Neuronal stem cell (in vitro differentiated cells): ENCODE measurements at regions not wholly inside any gene's neighbourhood (a gene's known extent, or its start where the extent isn't known, plus 50 kb on each side); places are given as distances from the start of the nearest gene placed in this dataset.
A peak's percentile ranks its signal among the peaks of the same experiment; 100 is the strongest.

Experiments
- DNase-seq: peaks from one replicate; pipeline ENCODE4 v3.0.0-alpha.2; 2013; ENCODE audit warnings: low spot score
- H2AFZ ChIP-seq: one replicate; pipeline ENCODE4 v1.6.1; 2013; ENCODE audit warnings: mild to moderate bottlenecking, low read length, inconsistent platforms
- H2AK5ac ChIP-seq: 2 replicates; pipeline ENCODE4 v1.6.1; 2013; ENCODE audit warnings: low read depth, mild to moderate bottlenecking, inconsistent platforms, low read length, moderate library complexity, mixed read lengths
- H2BK120ac ChIP-seq: 2 replicates; pipeline ENCODE4 v1.6.1; 2013; ENCODE audit warnings: low read depth, mild to moderate bottlenecking, inconsistent platforms, low read length, moderate library complexity, mixed read lengths
- H2BK12ac ChIP-seq: one replicate; pipeline ENCODE4 v1.6.1; 2013; ENCODE audit warnings: low read length, inconsistent platforms
- H2BK15ac ChIP-seq: 2 replicates; pipeline ENCODE4 v1.6.1; 2013; ENCODE audit warnings: mild to moderate bottlenecking, low read length, inconsistent platforms, mixed read lengths
- H2BK5ac ChIP-seq: one replicate; pipeline ENCODE4 v1.6.1; 2013; ENCODE audit warnings: inconsistent platforms, mild to moderate bottlenecking, low read length, moderate library complexity
- H3K14ac ChIP-seq: one replicate; pipeline ENCODE4 v1.6.1; 2013; ENCODE audit warnings: low read length, inconsistent platforms
- H3K18ac ChIP-seq: 2 replicates; pipeline ENCODE4 v1.6.1; 2013; ENCODE audit warnings: low read length, inconsistent platforms
- H3K23ac ChIP-seq: 2 replicates; pipeline ENCODE4 v1.6.1; 2013; ENCODE audit warnings: low read depth, mild to moderate bottlenecking, mixed read lengths, low read length, inconsistent platforms; ENCODE audit not compliant: poor library complexity
- H3K27ac ChIP-seq: replicated peaks from 3 replicates; pipeline ENCODE4 v1.5.1; 2013; ENCODE audit warnings: low read length, inconsistent platforms
- H3K27me3 ChIP-seq, 3 experiments: 2 replicates each; pipeline ENCODE4 v1.6.1; 2013; ENCODE audit warnings: low read length in 3 of 3, mild to moderate bottlenecking in 2 of 3, inconsistent platforms in 1 of 3, low read depth in 1 of 3, mixed read lengths in 1 of 3, moderate library complexity in 1 of 3; ENCODE audit not compliant: control insufficient read depth in 3 of 3, insufficient read depth in 3 of 3
- H3K36me3 ChIP-seq, 2 donors: replicated peaks in 1 of 2; 2 replicates each; pipeline ENCODE4 v1.6.1; 2013; ENCODE audit warnings: low read length in 2 of 2; ENCODE audit not compliant: control insufficient read depth in 2 of 2, insufficient read depth in 2 of 2
- H3K4ac ChIP-seq: 2 replicates; pipeline ENCODE4 v1.6.1; 2013; ENCODE audit warnings: inconsistent platforms, mild to moderate bottlenecking, low read length, moderate library complexity
- H3K4me1 ChIP-seq, 2 donors: 1 replicate in 1 of 2; 2 replicates in 1 of 2; pipeline ENCODE4 v1.6.1; 2013; ENCODE audit warnings: low read length in 2 of 2, low read depth in 1 of 2; ENCODE audit not compliant: control insufficient read depth in 2 of 2, insufficient read depth in 1 of 2
- H3K4me2 ChIP-seq: one replicate; pipeline ENCODE4 v1.6.1; 2013; ENCODE audit warnings: mild to moderate bottlenecking, low read length, inconsistent platforms; ENCODE audit not compliant: insufficient read depth, poor library complexity, severe bottlenecking
- H3K4me3 ChIP-seq, 2 donors: 2 replicates each; pipeline ENCODE4 v1.5.1; 2013; ENCODE audit warnings: low read length in 2 of 2, mild to moderate bottlenecking in 2 of 2, inconsistent platforms in 1 of 2, moderate library complexity in 1 of 2
- H3K79me1 ChIP-seq: one replicate; pipeline ENCODE4 v1.6.1; 2013; ENCODE audit warnings: low read depth, mild to moderate bottlenecking, inconsistent platforms, low read length, moderate library complexity
- H3K9ac ChIP-seq: one replicate; pipeline ENCODE4 v1.6.1; 2013; ENCODE audit warnings: mild to moderate bottlenecking, low read depth, low read length, inconsistent platforms; ENCODE audit not compliant: poor library complexity
- H3K9me3 ChIP-seq, 2 donors: replicated peaks in 1 of 2; 2 replicates each; pipeline versions ENCODE3 to v1.6.1; 2013; ENCODE audit warnings: low read length in 2 of 2, mild to moderate bottlenecking in 2 of 2, inconsistent platforms in 1 of 2, low read depth in 1 of 2, mixed read lengths in 1 of 2, moderate library complexity in 1 of 2; ENCODE audit not compliant: control insufficient read depth in 2 of 2, insufficient read depth in 1 of 2
- H4K8ac ChIP-seq: one replicate; pipeline ENCODE4 v1.6.1; 2013; ENCODE audit warnings: low read depth, mild to moderate bottlenecking, inconsistent platforms, low read length, moderate library complexity
- H4K91ac ChIP-seq: one replicate; pipeline ENCODE4 v1.6.1; 2013; ENCODE audit warnings: low read length, low read depth, mild to moderate bottlenecking, inconsistent platforms; ENCODE audit not compliant: poor library complexity
- WGBS, 2 donors: extraction: QIAGEN DNeasy Blood & Tissue Kit; methylation state at CpG; one replicate each; pipeline ENCODE4 v1.1.7; 2013; ENCODE audit warnings: missing lambda C conversion rate in 2 of 2, mixed read lengths in 1 of 2; ENCODE audit not compliant: insufficient read length in 2 of 2, insufficient replicate concordance in 1 of 2; ENCODE audit errors: extremely low coverage in 2 of 2; 5-methylcytosine and 5-hydroxymethylcytosine counted together

GRCh38 chr16:85232369-85233142 lies 120.3 kb upstream of the CIBAR2 start:
- peak overlapping the region; percentile 7 for H2BK5ac ChIP-seq
- no peak overlapping the region for H3K4ac ChIP-seq
- H3K4me1 ChIP-seq, result peaks cover 24 to 31% of the 10 kb centered on the region in 2 donors
- H3K4me2 ChIP-seq, result no peak overlapping the region
- WGBS, 2 donors, result no CpG with 5 or more reads among the region's 13 CpGs
- H3K18ac ChIP-seq, result peak overlapping the region; percentile 76
- H3K9me3 ChIP-seq, result no peaks in the 10 kb centered on the region
- no peak overlapping the region for H3K27ac ChIP-seq
- no peak overlapping the region for H2BK12ac ChIP-seq
- H4K8ac ChIP-seq, result no peak overlapping the region
- H3K23ac ChIP-seq, result no peak overlapping the region
- H2BK120ac ChIP-seq, result no peak overlapping the region
- no peak for DNase-seq
- H3K14ac ChIP-seq, result no peak overlapping the region
- peaks cover 2% of the 10 kb centered on the region for H3K79me1 ChIP-seq
- no peak overlapping the region for H4K91ac ChIP-seq
- H3K4me3 ChIP-seq, result no peak overlapping the region
- no peaks in the 10 kb centered on the region for H3K36me3 ChIP-seq
- peak overlapping the region; percentile 35 for H2BK15ac ChIP-seq
- H2AK5ac ChIP-seq, result peak overlapping the region; percentile 64
- no peak overlapping the region for H2AFZ ChIP-seq
- H3K9ac ChIP-seq, result no peak overlapping the region
- H3K27me3 ChIP-seq, result peaks cover 0 to 11% (median 0%) of the 10 kb centered on the region in 3 experiments

- Histone ChIP-seq H3K27ac (no peak overlapping the region), H2BK5ac (peak overlapping the region; percentile 63), H3K14ac (no peak overlapping the region), H3K36me3 (no peaks in the 10 kb centered on the region), H3K4me2 (no peak overlapping the region), H3K9ac (no peak overlapping the region), H3K4me3 (no peak overlapping the region), H4K8ac (no peak overlapping the region), H3K23ac (no peak overlapping the region), H2BK15ac (no peak overlapping the region), H2AK5ac (peak overlapping the region; percentile 64), H2AFZ (no peak overlapping the region), H3K9me3 (no peaks in the 10 kb centered on the region), H2BK12ac (peak overlapping the region; percentile 48), H3K4ac (no peak overlapping the region), H4K91ac (no peak overlapping the region), H3K79me1 (peaks cover 2% of the 10 kb centered on the region), H3K18ac (peak overlapping the region; percentile 46), H3K27me3 (peaks cover 0 to 11% (median 0%) of the 10 kb centered on the region in 3 experiments), H2BK120ac (no peak overlapping the region), H3K4me1 (peaks cover 25 to 29% of the 10 kb centered on the region in 2 donors)
- no peak for DNase-seq
- no CpG with 5 or more reads among the region's 6 CpGs for WGBS, 2 donors
Observed at GRCh38 chr16:85233516-85233915, 121.2 kb upstream of the CIBAR2 start.

GRCh38 chr16:85234310-85235204 lies 122.3 kb upstream of the CIBAR2 start:
- WGBS, 2 donors, result no CpG with 5 or more reads among the region's 36 CpGs
- Histone ChIP-seq H2BK120ac (no peak overlapping the region), H3K27ac (peak overlapping the region; percentile 87), H3K4me2 (peak overlapping the region; percentile 98), H3K14ac (no peak overlapping the region), H4K8ac (no peak overlapping the region), H3K36me3 (no peaks in the 10 kb centered on the region), H3K4me1 (peaks cover 26 to 28% of the 10 kb centered on the region in 2 donors), H3K27me3 (peaks cover 0 to 11% (median 0%) of the 10 kb centered on the region in 3 experiments), H3K9me3 (no peaks in the 10 kb centered on the region), H2AFZ (peak overlapping the region; percentile 77), H3K23ac (peak overlapping the region; percentile 56), H2BK15ac (peak overlapping the region; percentile 90), H4K91ac (no peak overlapping the region), H3K4ac (peak overlapping the region; percentile 40), H2BK5ac (no peak overlapping the region), H3K4me3 (peak overlapping the region in 1 of 2 donors; percentile 39), H2AK5ac (peak overlapping the region; percentile 89), H3K18ac (peak overlapping the region; percentile 97), H3K9ac (no peak overlapping the region), H2BK12ac (peak overlapping the region; percentile 59), H3K79me1 (peaks cover 2% of the 10 kb centered on the region)
- DNase-seq, result peak; percentile 91
